NCI-H1694 (cell line): ENCODE measurements at regions not wholly inside any gene's neighbourhood (a gene's known extent, or its start where the extent isn't known, plus 50 kb on each side); places are given as distances from the start of the nearest gene placed in this dataset.
"Not testable (repeated sequence)": the region's sequence is repeated elsewhere in the genome, so short reads cannot be mapped to it uniquely, and the experiment has no call there.

Source experiments
- DNase-seq: peaks from one replicate; lab custom pipeline; 2025; lab: John Stamatoyannopoulos, UW

DNA sequence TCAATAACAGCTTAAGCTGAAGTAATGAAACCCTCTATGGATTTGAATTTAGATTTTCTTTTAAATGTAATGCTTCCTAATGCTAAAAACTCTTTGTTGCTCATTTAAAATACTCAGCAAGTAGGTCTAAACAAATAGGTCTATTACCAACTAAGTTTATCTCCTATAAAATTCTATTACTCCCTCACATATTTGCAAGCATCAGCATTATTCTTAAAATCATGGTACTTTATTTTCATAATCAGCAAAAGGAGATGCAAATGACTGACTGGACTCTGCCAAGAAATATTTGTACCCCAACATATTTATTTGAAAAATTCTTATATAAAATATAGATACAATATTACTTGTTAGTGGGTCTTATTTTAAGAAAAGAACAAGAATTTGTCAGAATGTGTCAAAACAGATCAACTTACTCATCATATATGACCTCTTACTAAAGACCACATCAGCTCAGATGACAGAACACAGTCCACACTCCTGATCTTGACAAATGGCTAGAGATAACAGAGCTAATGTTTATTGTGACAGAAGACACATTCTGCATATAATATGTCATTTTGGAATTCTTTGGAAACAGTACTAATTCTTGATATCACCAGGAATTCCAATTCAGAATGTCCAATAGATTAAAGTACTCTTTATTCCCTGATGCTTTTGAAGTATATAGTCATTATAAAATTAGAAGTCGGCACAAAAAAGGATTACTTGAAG lies 704.6 kb upstream of the PCDH9 start:
- DNase-seq, result no peak

DNA sequence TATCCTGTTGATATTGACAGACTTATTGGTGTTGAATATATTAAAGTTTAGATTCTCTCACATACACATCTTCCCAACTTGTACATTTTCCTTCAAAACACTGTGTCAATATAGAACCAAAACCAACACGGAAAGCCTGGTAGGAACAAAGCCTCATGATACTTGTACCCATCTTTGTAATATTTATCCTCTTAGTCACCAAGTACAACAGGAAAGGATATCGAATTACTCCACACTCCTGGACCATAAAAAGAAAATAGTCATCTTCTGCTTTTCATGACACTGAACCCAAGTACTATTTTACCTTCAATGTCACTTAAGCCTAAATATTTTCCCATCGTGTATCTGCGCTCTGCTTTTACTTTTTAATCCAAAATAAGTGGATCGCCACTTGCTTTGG lies 702.9 kb upstream of the PCDH9 start:
- DNase-seq, result no peak

DNA sequence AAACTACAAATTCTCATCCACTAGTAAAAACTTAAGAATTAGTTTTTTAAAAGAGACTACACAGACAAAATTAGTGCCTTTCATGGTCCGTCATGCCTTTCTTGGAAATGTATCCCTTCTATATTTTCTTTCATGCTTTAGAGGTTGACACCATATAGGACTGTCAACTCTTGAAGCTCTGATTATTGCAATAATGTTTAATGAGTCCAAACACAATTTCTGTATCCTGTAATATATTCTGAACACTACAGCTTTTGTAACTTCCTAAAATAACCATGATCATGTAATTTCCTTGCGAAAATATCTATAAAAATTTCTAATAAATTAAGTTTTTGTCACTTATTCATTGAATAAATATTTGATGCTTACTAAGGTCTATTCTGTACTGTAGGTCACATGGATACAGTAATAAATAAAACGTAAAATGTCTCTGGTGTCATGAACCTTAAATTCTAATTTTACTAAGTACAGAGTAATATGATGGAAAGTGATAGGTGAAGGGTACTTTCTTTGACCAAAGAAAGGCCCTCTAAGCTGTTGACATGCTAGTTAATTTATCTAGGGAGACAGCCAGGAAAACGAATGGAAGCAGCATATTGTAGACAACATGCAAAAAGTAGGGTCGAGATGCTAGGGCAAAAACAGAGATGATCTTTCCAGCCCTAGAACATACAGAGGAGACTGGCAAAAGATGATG lies 687.3 kb upstream of the PCDH9 start:
- no peak for DNase-seq

DNA sequence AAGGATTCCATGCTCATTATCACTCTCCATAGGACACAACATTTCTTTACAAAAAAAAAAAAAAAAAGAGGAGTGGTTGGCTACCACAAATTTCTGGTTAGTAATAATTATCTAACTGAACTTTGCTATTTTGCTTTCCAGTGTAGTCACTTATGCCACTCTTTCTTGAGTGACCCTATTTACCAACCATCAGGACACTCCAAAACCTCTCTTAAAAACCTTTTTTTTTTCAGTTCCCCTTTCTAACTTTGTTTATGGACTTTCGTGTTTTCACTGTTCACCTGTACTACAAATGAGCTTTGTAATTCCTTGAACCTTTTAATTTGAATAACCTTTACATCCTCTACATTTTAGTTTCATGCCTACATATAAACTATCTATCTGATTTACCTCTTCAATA lies 686.5 kb upstream of the PCDH9 start:
- DNase-seq, result no peak

DNA sequence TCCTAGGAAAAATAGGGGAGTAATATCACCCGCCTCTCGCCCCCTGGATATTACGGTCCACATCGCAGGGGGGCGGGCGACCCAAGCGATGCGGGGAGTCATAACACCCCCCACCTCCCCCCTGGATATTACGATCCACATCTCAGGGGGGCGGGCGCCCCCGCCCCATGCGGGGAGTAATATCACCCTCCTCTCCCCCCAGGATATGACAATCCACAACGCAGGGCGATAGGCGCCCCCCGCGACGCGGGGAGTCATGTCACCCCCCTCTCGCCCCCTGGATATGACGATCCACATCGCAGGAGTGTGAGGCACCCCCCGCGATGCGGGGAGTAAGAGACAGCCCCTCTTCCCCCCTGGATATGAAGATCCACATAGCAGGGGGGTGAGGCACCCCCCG lies 684.4 kb upstream of the PCDH9 start:
- DNase-seq, result no peak

DNA sequence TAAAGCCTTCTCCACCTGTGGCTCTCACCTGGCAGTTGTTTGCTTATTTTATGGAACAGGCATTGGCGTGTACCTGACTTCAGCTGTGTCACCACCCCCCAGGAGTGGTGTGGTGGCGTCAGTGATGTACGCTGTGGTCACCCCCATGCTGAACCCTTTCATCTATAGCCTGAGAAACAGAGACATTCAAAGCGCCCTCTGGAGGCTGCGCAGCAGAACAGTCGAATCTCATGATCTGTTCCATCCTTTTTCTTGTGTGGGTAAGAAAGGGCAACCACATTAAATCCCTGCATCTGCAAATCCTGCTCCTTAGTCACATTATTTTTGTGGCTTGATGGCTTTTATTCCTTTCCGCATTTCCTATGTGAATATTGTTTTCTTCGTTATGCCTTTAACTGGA lies 672.8 kb upstream of the PCDH9 start:
- DNase-seq, result not testable (repeated sequence)

DNA sequence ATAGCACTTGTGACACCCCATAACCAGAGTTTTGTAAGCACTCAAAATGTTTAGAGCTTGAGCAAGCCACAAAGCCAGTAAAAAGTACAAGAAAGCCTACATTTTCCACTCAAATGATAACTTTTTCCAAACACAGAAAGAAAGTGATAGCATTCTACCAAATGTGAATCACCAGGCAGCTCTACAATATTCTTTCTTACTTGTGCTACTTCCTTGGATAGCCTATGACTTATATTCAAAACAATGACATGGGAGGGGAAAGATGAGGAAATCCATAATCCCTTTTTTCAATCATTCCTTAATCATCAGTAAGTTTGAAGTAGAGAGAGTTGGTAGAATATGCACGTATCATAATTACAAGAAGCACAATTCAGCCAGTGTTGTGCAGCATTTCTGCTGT lies 650.8 kb upstream of the PCDH9 start:
- DNase-seq, result no peak

DNA sequence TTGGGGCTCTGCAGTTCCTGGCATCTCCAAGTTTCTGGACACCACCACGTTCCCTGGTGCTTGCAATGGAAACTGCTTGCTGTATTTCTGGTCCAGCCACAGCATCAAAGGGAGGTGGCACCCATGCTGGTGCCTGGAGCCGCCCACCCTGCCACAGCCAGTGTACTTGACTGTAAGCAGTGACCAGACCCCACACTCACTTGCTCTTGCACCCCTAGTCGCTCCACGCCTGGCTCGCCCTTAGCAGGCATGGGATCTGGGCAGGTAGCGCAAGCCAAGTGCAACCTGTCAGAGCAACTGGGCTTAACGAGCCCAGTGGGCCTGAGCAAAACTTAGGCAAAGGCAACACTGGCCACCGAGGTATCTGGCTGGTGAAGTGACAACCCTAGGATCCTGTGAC lies 648.2 kb upstream of the PCDH9 start:
- no peak for DNase-seq

DNA sequence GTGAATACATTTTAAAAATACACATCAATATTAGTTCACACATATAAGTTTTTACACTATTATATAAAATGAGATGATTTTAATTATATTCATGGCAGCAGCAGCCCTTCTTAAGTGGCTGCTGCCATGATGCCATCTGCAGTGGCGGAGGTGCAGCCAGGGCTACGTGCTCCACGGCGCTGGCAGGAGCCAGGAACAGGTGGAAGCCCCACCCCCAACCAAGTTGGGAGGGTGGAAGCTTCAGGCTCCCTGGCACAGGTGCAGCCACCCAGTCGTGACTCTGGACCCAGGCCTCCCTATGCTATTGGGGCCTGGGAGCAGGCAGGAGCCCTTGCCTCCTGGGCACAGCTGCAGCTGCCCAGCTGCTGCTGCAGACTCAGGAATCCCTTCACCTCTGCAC lies 646.9 kb upstream of the PCDH9 start:
- DNase-seq, result no peak

DNA sequence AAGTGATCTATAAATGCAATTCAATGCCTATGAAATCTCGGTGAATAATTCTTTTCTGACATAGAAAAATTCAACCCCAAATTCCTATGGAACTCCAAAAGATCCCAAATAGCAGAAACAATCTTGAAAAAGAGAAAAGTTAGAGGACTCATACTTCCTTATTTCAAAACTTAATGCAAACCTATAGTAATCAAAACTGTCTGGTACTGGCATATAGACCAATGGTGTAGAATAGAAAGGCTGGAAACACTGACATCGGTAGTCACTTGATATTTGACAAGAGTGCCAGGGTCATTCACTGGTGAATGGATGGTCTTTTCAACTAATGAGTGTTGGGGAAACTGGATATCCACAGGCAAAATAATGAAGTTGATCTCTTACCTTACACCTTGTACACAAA lies 637.1 kb upstream of the PCDH9 start:
- DNase-seq, result no peak

DNA sequence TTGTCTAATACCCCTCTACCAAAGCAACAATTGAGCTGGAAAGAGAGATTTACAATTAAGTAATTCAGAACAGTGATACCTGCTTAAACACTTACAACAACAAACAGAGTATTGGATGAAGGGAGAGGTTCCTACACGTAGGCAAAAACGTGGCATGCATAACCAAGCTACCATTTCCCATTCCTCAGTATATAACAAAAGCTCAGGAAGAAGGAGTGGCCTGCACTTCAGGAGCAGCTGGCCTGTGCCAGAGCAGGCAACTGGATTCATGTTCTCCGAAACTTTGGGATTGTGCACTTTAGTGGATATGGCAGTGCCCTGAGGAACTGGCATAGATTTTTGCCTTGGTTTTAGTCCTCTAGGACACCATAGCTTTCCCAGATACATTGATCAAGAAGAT lies 630.2 kb upstream of the PCDH9 start:
- DNase-seq, result no peak

DNA sequence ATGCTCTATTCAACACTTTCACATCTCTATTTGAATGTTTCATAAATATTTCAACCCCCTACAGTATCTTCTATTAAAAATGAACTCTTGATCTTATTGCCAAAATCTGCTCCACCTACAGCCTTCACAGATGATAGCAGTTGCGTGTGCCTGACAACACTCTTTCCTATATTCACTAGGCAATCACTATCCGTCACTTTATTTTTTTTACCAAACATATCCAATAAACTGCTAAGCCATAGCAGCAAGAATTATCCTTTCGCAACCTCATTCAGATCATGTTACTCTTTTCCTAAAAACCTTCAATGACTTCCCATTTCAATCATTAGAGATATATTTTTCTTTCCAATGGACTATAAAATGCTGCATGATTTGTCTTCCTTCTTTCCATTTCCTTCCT lies 629.8 kb upstream of the PCDH9 start:
- no peak for DNase-seq

DNA sequence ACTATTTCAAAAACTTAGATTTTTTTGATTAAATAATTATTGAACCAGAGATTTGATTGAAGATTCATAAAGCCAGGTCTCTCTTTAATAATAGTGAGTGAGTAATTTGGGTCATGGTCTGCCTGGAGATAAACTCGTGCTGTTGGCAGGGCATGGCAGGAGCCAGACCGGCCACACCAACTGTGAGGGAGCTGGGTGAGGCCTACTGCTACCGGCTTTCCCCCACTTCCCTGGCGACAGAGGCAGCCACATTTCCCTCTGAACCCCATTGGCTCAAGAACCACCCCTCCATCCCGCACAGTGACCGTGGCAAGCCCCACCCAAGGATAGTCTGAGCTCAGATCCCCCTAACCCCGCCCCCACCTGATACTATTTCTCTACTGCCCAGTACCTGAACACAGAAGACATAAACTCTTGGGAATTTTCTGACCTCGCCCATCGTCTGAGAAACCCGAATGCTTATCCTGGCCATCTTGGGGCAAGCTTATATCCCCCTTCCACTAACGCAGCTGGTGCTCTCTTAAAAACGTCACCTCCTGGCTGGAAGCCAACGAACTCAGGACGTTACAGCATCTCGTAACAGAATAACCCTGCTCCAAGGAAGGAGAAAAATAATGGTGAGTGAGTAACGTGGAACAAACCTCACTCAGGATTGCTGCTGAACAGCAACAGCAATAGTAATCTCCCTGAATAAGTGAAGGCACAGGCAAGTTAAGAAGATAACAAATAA lies 627.6 kb upstream of the PCDH9 start:
- no peak for DNase-seq

DNA sequence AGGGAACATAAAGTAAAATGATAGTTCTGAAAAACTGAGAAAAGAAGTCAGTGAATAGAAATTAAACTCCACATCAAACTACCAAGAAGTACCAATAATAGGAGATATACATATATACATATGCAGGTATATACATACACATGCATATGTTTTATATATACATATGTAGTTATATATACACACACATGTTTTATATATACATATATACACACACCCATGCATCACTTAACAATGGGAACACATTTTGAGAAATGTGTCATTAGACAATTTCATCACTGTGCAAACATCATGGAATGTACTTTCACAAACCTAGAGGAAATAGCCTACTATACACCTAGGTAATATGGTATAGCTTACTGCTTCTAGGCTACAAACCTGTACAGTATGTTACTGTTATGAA lies 626.8 kb upstream of the PCDH9 start:
- DNase-seq, result no peak

DNA sequence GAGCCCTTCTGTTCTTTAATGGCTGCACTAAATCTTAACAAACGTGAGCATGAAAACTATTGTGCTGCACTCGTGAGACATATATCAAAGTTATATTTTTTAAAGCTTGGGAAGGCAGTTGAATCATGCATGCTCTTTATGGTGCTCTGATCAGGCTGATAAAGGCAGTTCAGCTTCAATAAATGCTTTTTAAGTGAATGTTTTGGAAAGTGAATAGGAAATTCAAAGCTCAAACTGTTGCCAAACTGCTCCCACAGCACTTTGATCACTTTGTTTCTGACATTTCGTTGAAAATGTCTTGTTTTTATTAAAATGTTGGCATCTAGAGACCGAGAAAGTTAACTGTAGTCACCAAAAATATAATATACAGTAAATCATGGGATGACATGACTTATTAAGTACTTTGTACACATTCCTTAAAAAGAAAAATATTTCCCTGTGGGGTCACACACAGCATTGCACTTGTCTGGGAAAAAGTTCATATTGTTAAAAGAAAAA lies 625.7 kb upstream of the PCDH9 start:
- DNase-seq, result no peak

DNA sequence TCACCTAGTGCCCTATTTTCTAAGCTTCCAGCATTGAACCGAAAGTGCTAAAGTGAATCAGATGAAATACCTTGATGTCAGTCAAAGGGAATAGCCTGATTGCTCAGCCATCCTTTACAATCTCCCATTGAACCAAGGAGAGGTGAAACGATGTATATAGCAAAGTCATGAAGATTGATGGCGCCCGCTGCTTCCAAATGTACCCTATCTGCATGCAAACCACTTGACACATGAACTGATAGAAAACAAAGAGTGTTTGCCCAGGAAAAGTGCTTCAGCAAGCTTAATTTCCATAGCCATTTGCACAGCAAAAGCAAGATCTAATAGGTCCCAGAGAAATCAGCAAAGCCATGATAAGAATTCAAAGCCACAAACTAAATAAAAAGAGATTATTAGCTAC lies 624.9 kb upstream of the PCDH9 start:
- no peak for DNase-seq

DNA sequence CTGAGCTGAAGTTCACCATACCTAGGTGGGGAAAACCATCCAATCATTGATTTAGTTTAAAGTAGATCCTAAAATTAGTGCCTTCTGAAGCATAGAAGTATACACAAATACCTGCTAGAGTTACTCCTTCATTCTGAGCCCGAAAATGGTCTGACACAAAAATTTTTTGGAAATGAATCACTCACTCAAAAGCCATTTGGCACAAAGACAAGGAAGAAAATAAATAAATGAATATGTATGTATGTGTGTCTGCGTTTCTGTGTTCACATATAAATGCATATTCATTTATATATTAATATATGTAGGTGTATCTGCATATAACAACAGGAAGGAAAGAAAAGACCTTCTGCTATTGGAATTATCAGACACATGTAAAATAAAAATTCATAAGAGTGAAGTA lies 614.4 kb upstream of the PCDH9 start:
- DNase-seq, result no peak

DNA sequence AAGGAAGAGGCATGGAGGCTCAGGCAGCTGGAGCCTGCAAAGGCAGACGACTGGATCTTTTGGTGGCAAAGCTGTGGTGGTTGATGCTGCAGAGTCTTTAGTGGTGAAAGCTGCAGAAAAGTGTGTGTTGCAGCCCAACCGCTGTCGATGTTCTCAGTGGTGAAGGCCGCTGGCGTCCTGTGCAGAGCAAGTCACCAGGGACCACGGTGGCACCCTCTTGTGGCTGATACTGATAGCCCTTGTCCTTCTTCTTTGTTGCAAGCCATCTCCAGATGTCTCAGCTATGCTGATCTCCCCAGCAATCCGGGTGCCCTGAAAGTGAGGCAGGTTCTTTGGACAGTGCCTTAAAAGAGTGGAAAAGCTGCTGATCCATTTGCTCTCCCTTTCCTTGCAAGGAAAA lies 610.9 kb upstream of the PCDH9 start:
- no peak for DNase-seq

DNA sequence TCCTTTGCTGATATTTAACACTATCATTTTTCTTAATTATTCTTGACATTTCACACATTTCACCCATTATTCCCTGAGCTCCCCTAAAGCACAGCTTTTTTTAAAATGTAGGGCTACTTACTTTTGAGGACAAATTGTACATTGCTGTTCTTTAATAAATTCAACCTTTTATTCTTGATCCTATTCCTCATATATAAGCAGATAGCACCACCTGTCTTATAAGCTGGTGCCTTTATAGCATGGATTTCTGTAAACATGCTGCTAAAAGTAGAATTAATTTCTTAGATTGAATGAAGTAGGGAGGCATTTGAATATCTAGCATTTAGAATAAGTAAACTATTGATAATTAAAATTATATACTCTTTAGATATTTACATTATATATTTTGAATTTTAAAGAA lies 603.4 kb upstream of the PCDH9 start:
- no peak for DNase-seq

DNA sequence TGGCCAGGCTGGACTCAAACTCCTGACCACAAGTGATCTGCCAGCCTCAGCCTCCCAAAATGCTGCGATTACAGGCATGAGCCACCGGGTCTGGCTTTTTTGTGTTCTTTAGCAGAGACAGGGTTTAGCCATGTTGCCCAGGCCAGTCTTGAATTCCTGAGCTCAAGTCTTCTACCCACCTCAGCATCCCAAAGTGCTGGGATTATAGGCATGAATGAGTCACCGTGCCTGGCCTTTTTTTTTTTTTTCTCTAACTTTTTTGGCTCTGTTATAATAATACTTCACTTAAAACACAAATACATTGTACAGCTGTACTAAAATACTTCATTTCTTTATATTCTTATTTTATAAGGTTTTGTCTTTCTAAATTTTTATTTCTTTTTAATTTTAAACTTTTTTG lies 599.5 kb upstream of the PCDH9 start:
- no peak for DNase-seq

DNA sequence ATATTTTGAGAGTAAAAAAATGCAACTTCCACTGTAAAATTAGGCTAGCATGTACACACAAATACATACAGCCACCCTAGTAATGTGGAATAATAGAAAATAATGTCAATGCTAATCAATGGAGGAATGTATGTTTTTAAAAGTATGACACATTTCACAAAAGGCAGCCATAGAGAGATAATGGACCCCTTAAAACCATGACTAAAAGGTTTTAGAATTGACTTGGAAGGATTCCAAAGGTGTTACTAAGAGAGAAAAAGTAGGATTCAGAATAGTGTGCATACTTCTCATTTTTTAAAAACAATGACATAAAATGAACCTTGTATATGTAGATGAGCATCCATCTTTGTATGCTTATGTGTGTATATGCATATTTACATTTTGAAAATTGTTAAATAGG lies 597.9 kb upstream of the PCDH9 start:
- no peak for DNase-seq

DNA sequence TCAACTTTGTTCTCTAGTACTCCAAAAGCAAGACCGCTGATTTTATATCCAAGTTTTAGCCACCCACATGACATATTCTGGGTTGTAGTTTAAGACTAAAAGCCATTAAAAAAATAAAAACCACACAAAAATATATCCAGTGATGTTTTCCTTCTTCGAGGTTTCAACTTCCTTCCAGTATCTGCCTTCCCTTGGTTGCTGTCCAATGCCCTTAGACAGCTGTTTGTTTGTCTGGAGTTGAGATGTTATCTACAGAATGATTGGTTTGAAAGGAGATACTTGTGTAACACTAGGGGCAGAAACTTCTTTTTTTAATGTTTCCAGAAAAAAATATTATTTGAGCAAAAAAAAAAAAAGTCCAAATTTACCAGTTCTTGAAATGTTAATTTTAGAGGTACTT lies 591.5 kb upstream of the PCDH9 start:
- DNase-seq, result no peak

DNA sequence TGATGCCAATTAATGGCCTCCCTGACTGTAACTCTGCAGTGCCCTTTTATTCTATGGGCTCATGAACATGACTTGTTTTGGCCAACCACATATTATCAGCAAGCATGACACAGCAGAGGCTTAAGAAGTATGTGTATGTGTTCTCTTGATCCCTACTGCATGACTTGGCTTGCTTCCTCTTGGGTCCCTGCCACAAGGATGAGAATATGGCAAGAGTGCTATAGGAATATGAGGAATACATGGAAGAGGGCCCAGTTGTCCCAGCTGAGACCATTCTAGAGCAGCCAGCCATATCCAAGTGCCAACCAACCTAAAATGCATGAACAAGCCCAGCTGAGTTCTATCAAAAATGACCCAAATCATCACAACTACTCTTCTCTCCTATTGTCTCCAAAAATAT lies 576.7 kb upstream of the PCDH9 start:
- DNase-seq, result no peak
